ENCODE measurements at regions not wholly inside any gene's neighbourhood (a gene's known extent, or its start where the extent isn't known, plus 50 kb on each side); places are given as distances from the start of the nearest gene placed in this dataset.

- DNase-seq (ENCODE audit: low read depth): no peak
- TF ChIP-seq CTCF (IDR thresholded peaks at IDR 0.05; ENCODE audit: insufficient read depth, low read length, poor library complexity, severe bottlenecking): no peak
- Histone ChIP-seq H3K27me3 (ENCODE audit: control insufficient read depth, insufficient read depth, low read length) (no peaks in the 10 kb centered on the region), H3K4me3 (ENCODE audit: low read depth, low read length) (no peak overlapping the region), H3K36me3 (ENCODE audit: control insufficient read depth, insufficient read depth, low read length) (no peaks in the 10 kb centered on the region)
Observed at GRCh38 chr10:131495224-131495623, 183.7 kb upstream of the TCERG1L start.

GRCh38 chr10:131495892-131496291 is 184.4 kb upstream of the TCERG1L start:
- no peaks in the 10 kb centered on the region for H3K27me3 ChIP-seq (ENCODE audit: control insufficient read depth, insufficient read depth, low read length)
- no peak overlapping the region for H3K4me3 ChIP-seq (ENCODE audit: low read depth, low read length)
- DNase-seq (ENCODE audit: low read depth): no peak
- no peaks in the 10 kb centered on the region for H3K36me3 ChIP-seq (ENCODE audit: control insufficient read depth, insufficient read depth, low read length)
- TF ChIP-seq CTCF (IDR thresholded peaks at IDR 0.05; ENCODE audit: insufficient read depth, low read length, poor library complexity, severe bottlenecking): no peak

DNA sequence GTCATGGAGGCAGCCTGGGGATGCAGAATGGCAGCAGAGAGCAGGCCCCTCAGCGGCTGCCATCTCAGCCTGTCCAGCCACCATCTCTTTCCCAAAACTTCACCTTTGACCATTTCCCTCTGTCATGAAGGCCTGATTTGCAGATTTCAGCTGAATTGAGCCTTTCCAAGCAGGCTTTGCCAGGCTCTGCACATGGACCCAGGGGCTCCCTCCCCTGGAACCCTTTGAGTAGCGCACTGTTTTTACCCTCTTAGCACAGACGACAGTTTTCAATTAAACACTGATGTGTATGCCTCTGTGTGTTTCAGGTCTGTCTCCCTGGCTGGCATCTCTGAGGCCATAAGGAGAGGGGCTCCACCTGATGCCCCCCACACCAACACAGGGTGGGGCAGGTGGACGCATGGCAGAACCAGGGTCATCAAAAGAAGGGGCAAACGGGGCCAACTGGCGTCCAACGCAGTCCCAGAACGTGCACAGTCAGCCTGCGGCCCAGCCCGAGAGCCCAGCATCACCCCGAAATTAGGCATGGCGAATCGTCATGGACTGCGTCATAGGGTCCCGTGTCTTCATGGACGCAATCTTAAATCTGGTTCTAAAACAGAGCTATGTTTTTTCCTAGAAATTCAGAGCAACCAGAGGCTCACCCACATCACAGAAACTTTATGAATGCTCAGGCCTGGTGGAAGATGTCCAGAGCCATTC is 185.0 kb upstream of the TCERG1L start:
- H3K4me3 ChIP-seq (ENCODE audit: low read depth, low read length): no peak overlapping the region
- no peak for DNase-seq (ENCODE audit: low read depth)
- H3K36me3 ChIP-seq (ENCODE audit: control insufficient read depth, insufficient read depth, low read length): no peaks in the 10 kb centered on the region
- TF ChIP-seq CTCF (IDR thresholded peaks at IDR 0.05; ENCODE audit: insufficient read depth, low read length, poor library complexity, severe bottlenecking): no peak
- no peaks in the 10 kb centered on the region for H3K27me3 ChIP-seq (ENCODE audit: control insufficient read depth, insufficient read depth, low read length)

DNA sequence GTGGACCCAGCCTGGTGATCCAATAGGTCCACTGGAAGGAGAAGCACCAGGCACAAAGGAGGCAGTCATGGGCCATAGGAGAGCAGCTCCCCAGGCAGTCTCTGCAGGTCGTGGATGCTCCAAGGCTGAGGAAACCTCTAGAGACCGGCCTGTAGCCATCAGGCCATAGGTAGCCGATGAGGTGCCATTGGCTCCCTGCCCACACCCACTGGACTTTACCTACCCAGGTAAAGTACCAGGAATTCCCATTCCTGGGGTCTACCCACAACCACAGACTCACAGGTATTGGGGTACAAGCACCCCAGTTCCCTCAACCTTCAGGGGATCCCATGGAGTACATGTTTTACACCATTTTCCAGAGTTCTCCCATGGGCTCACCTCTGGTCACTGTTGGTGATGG is 188.0 kb upstream of the TCERG1L start:
- Histone ChIP-seq H3K4me3 (ENCODE audit: low read depth, low read length) (no peak overlapping the region), H3K27me3 (ENCODE audit: control insufficient read depth, insufficient read depth, low read length) (no peaks in the 10 kb centered on the region), H3K36me3 (ENCODE audit: control insufficient read depth, insufficient read depth, low read length) (no peaks in the 10 kb centered on the region)
- DNase-seq (ENCODE audit: low read depth): no peak
- TF ChIP-seq CTCF (IDR thresholded peaks at IDR 0.05; ENCODE audit: insufficient read depth, low read length, poor library complexity, severe bottlenecking): no peak

DNA sequence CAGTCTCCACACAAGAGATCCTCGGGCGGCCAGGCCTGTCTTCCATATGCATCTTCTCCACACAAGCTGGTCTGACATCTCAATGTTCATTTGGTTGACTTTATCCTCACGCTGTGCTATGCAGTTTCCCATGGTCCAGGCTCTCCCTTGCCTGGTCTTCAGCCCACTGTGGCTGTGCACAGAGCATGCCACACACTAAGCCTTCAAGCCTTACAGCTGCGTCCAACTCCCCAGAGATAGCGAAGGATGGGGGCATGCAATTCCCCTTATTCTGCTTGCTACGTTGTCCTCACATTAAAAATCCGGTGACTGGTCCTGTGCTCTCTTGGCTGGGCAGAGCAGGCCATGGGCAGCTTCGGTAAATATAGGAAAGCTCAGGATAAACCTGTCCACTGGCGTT is 188.7 kb upstream of the TCERG1L start:
- Histone ChIP-seq H3K27me3 (ENCODE audit: control insufficient read depth, insufficient read depth, low read length) (no peaks in the 10 kb centered on the region), H3K4me3 (ENCODE audit: low read depth, low read length) (no peak overlapping the region), H3K36me3 (ENCODE audit: control insufficient read depth, insufficient read depth, low read length) (no peaks in the 10 kb centered on the region)
- no peak for TF ChIP-seq CTCF (IDR thresholded peaks at IDR 0.05; ENCODE audit: insufficient read depth, low read length, poor library complexity, severe bottlenecking)
- no peak for DNase-seq (ENCODE audit: low read depth)

DNA sequence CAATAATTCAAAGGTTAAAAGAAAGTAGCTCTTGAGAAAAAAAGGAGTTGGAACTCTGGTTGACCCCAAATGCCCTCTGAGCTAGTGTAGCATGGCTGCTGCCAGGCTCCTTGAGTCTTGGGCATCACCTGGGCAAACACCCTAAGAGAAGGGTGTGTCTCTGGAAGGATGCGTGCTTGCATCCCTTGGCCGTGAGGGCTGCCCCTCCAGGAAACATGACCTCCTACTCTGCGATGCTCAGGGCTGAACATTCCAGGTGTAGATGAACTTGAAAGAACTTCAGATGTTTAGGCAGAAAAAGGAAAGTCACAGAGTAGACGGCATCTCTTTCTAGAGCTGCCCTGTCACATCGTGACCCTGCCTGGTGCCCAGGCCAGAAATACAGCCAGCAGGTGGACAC is 189.4 kb upstream of the TCERG1L start:
- Histone ChIP-seq H3K36me3 (ENCODE audit: control insufficient read depth, insufficient read depth, low read length) (no peaks in the 10 kb centered on the region), H3K27me3 (ENCODE audit: control insufficient read depth, insufficient read depth, low read length) (no peaks in the 10 kb centered on the region), H3K4me3 (ENCODE audit: low read depth, low read length) (no peak overlapping the region)
- TF ChIP-seq CTCF (IDR thresholded peaks at IDR 0.05; ENCODE audit: insufficient read depth, low read length, poor library complexity, severe bottlenecking): no peak
- no peak for DNase-seq (ENCODE audit: low read depth)

Data from kidney epithelial cell (primary cell).